ENCODE measurements at regions not wholly inside any gene's neighbourhood (a gene's known extent, or its start where the extent isn't known, plus 50 kb on each side); places are given as distances from the start of the nearest gene placed in this dataset.

DNA sequence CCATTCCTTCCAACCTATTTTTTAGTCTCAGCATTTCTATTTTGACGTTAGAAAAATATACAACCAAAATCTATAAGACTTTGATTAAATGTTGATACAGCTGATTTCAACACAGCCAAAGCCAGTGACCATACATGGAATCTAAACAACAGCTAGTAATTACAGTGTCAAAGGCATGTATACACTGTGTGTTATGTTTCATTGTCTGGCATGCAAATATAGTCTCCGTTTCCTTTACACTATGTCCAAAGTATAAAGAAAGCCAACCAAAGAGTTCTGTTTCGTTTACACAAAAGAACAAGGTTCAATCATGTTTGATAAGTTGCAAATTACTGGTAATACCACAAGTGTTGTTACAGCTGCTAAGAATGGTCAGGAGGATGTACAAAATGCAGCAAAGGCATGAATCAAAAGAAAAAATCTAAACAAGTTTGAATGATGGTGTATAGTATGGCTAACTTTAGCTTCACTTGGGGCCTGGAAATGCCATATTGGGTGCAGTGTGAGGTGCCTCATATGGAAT is 268.3 kb upstream of the FERD3L start:
- Histone ChIP-seq H3K36me3 (no peaks in the 10 kb centered on the region), H3K27ac (no peak overlapping the region), H3K27me3 (no peaks in the 10 kb centered on the region), H3K4me1 (no peaks in the 10 kb centered on the region), H3K9me3 (no peaks in the 10 kb centered on the region), H3K4me3 (no peak overlapping the region)
- intact Hi-C loops (cut with DNase I): no loop called here
- DNase-seq (no peak), ATAC-seq (no peak)
- TF ChIP-seq, protein P1, sequence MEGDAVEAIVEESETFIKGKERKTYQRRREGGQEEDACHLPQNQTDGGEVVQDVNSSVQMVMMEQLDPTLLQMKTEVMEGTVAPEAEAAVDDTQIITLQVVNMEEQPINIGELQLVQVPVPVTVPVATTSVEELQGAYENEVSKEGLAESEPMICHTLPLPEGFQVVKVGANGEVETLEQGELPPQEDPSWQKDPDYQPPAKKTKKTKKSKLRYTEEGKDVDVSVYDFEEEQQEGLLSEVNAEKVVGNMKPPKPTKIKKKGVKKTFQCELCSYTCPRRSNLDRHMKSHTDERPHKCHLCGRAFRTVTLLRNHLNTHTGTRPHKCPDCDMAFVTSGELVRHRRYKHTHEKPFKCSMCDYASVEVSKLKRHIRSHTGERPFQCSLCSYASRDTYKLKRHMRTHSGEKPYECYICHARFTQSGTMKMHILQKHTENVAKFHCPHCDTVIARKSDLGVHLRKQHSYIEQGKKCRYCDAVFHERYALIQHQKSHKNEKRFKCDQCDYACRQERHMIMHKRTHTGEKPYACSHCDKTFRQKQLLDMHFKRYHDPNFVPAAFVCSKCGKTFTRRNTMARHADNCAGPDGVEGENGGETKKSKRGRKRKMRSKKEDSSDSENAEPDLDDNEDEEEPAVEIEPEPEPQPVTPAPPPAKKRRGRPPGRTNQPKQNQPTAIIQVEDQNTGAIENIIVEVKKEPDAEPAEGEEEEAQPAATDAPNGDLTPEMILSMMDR (IDR thresholded peaks at IDR 0.05): no peak

DNA sequence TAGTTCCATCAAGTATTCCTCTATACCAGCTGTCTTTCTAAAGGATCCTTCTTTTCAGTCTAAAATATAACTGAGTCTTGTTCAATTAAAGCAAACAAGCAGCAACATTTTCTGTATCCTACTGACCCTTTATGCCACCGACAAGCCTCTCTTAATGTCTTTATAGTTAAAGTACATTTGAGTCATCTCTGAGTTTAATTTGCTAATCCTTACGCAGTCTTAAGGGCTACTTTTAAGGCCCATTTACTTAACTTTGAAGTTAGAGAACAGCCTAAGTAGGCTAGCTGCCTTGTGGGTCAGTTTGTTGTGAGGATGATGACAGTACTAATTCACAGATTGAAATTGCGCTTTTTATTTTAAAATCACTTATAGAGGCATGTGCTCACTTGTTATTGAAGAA is 265.5 kb upstream of the FERD3L start:
- H3K9me3 ChIP-seq: no peaks in the 10 kb centered on the region
- no peak overlapping the region for H3K27ac ChIP-seq
- TF ChIP-seq, protein P1 (IDR thresholded peaks at IDR 0.05): no peak
- ATAC-seq: no peak
- H3K4me3 ChIP-seq: no peak overlapping the region
- no peaks in the 10 kb centered on the region for H3K4me1 ChIP-seq
- intact Hi-C loops (cut with DNase I): no loop called here
- DNase-seq: no peak
- H3K27me3 ChIP-seq: no peaks in the 10 kb centered on the region
- H3K36me3 ChIP-seq: no peaks in the 10 kb centered on the region

DNA sequence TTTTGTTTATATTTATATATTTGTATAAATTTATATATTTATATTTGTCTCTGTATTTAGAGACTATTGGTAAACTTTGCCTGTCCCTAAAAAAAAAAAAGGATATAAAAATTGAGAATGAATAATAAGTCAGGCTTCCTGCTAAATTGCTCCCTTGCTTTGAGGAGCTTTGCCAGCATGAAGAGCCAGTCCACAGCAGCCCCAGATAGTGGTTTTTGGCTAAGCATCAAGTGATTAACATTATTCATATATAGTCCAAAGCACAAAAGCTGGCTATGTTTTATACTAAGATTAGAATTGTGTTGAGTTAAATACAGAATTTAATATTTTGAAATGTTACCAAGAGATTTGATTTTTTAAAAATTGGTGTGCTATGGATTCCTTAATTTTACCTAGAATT is 264.9 kb upstream of the FERD3L start:
- ATAC-seq (no peak), DNase-seq (no peak)
- Histone ChIP-seq H3K4me1 (no peaks in the 10 kb centered on the region), H3K4me3 (no peak overlapping the region), H3K27ac (no peak overlapping the region), H3K27me3 (no peaks in the 10 kb centered on the region), H3K9me3 (no peaks in the 10 kb centered on the region), H3K36me3 (no peaks in the 10 kb centered on the region)
- intact Hi-C loops (cut with DNase I): no loop called here
- TF ChIP-seq, protein P1 (IDR thresholded peaks at IDR 0.05): no peak

DNA sequence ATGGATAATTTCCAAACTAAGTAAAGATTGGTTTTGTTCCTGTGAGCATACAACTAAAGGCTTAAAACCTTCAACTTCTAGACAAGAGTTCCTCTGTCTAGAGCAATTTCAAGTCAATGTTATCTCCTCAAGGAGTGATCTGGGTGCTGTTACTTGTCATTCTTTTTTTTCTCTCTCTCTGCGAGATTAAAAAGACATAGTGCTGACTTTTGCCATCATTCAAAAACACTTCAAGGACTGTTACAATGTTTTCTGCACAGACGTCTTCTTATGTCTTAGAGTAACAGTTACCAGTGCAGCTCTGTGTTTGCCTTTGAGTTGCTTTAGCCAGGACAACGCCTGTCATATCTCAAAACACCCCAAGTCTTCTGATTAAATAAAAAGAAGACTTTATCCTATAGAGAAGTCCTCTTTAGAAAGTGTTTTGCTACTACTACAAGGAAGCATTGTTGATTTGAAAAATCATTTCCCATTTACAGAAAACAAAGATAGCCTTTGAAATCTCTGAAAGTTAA is 263.5 kb upstream of the FERD3L start:
- Histone ChIP-seq H3K4me1 (no peaks in the 10 kb centered on the region), H3K4me3 (no peak overlapping the region), H3K27ac (no peak overlapping the region), H3K36me3 (no peaks in the 10 kb centered on the region), H3K9me3 (no peaks in the 10 kb centered on the region), H3K27me3 (no peaks in the 10 kb centered on the region)
- TF ChIP-seq, protein P1 (IDR thresholded peaks at IDR 0.05): no peak
- ATAC-seq (no peak), DNase-seq (no peak)
- intact Hi-C loops (cut with DNase I): no loop called here

DNA sequence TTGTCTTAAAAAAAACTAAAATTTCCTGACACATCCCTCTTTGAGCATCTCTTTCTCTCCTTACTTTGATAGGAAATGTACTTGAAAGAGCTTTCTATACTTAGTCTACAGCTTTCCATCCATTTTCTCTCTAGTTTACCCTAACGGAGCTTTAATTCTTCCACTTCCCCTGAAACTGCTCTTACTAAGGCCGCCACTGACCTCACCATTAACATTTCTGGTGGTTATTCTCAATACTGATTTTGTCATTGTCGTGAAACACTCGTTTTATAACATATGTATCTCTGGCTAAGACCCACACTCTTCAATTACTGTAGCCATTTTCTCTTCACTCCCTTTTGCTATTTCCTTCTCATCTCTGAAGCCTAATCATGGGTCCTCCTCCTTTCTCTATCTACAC is 262.0 kb upstream of the FERD3L start:
- no peaks in the 10 kb centered on the region for H3K36me3 ChIP-seq
- ATAC-seq: no peak
- TF ChIP-seq, protein P1 (IDR thresholded peaks at IDR 0.05): no peak

More for the DNA sequence above, 262.0 kb upstream of the FERD3L start:
- Histone ChIP-seq H3K9me3 (no peaks in the 10 kb centered on the region), H3K27me3 (no peaks in the 10 kb centered on the region), H3K27ac (no peak overlapping the region), H3K4me1 (no peaks in the 10 kb centered on the region), H3K4me3 (no peak overlapping the region)
- DNase-seq: no peak
- intact Hi-C loops (cut with DNase I): no loop called here

All from left lung (tissue), 4 donors.